ENCODE measurements at regions not wholly inside any gene's neighbourhood (a gene's known extent, or its start where the extent isn't known, plus 50 kb on each side); places are given as distances from the start of the nearest gene placed in this dataset.

GRCh38 chr16:60681043-60681442 is 1355.2 kb downstream of the CDH8 start:
- H3K4me2 ChIP-seq (ENCODE audit: control insufficient read depth, insufficient read depth), result no peak overlapping the region
- RAD21 ChIA-PET (ENCODE audit: unreplicated experiment), result no interaction called here
- FAIRE-seq (no peak), DNase-seq (ENCODE audit: low read depth, low spot score) (no peak), ATAC-seq (no peak)
- SMC1A ChIA-PET (ENCODE audit: uncharacterized antibody, unreplicated experiment), result no interaction called here
- H4K20me1 ChIP-seq (ENCODE audit: control insufficient read depth, insufficient read depth), result no peaks in the 10 kb centered on the region
- H3K36me3 ChIP-seq (ENCODE audit: control insufficient read depth in 2 of 2, insufficient read depth in 2 of 2, low read length in 1 of 2), result no peaks in the 10 kb centered on the region
- no peak overlapping the region for H3K27ac ChIP-seq (ENCODE audit: control insufficient read depth, insufficient read depth)
- POLR2A ChIA-PET, result no interaction called here
- BruUV-seq (replicated peaks), result no TSS peak
- in situ Hi-C loops (cut with MboI), result no loop called here
- H3K4me1 ChIP-seq (ENCODE audit: control insufficient read depth, insufficient read depth, low read length), result no peaks in the 10 kb centered on the region
- WGBS (ENCODE audit: insufficient coverage, insufficient replicate concordance, low lambda C conversion rate, missing lambda C conversion rate), result 40% methylated on average over 1 of the region's 1 CpG
- H3K9ac ChIP-seq (ENCODE audit: control insufficient read depth, insufficient read depth, low read length), result no peak overlapping the region
- intact Hi-C loops (cut with micrococcal nuclease; ENCODE audit: unreplicated experiment), result no loop called here
- no peaks in the 10 kb centered on the region for H3K9me3 ChIP-seq (replicated peaks; ENCODE audit: control insufficient read depth, insufficient read depth, low read length)
- no peak overlapping the region for H2AFZ ChIP-seq (ENCODE audit: control insufficient read depth, low read depth, low read length)
- no peaks in the 10 kb centered on the region for H3K27me3 ChIP-seq (replicated peaks in 1 of 2; ENCODE audit: control insufficient read depth in 2 of 2, insufficient read depth in 2 of 2, low read length in 1 of 2)
- H3K79me2 ChIP-seq (ENCODE audit: control insufficient read depth, insufficient read depth, low read length), result no peaks in the 10 kb centered on the region
- H3K4me3 ChIP-seq, result no peak overlapping the region
- CTCF ChIA-PET, result no interaction called here
- TF ChIP-seq ZNF592 (IDR thresholded peaks at IDR 0.05) (no peak), NFIC (IDR thresholded peaks at IDR 0.05; ENCODE audit: low read depth, low read length) (no peak), ZNF687 (IDR thresholded peaks at IDR 0.05) (no peak), EED (IDR thresholded peaks at IDR 0.05; ENCODE audit: low read depth) (no peak), CHD1 (IDR thresholded peaks at IDR 0.05; ENCODE audit: low read depth, low read length) (no peak), KAT2A (conservative IDR thresholded peaks at IDR 0.05; ENCODE audit: control insufficient read depth, low read depth, low read length) (no peak), SMC3 (IDR thresholded peaks at IDR 0.05; ENCODE audit: borderline replicate concordance, low read length) (no peak), CBFB (IDR thresholded peaks at IDR 0.05; ENCODE audit: low read depth) (no peak), ELK1 (IDR thresholded peaks at IDR 0.05; ENCODE audit: low read depth, low read length) (no peak), GATAD2B (conservative IDR thresholded peaks at IDR 0.05; ENCODE audit: low read depth) (no peak), SMAD5 (IDR thresholded peaks at IDR 0.05; ENCODE audit: low read depth) (no peak), EZH2 (IDR thresholded peaks at IDR 0.05; ENCODE audit: borderline replicate concordance, control insufficient read depth, low read depth, low read length) (no peak), CEBPB (IDR thresholded peaks at IDR 0.05; ENCODE audit: borderline replicate concordance in 1 of 2, low read depth in 2 of 2, low read length in 2 of 2) (no peak), ZNF24 (IDR thresholded peaks at IDR 0.05) (no peak), POLR2A (IDR thresholded peaks at IDR 0.05; ENCODE audit: low read depth, low read length) (no peak)
